ENCODE measurements at regions not wholly inside any gene's neighbourhood (a gene's known extent, or its start where the extent isn't known, plus 50 kb on each side); places are given as distances from the start of the nearest gene placed in this dataset.
A peak's percentile ranks its signal among the peaks of the same experiment; 100 is the strongest.

GRCh38 chr3:184761976-184762375 lies 50.0 kb upstream of the VPS8 start:
- POLR2A ChIA-PET, result no interaction called here
- H3K4me1 Mint-ChIP-seq, result peaks cover 0 to 20% (median under 1%) of the 10 kb centered on the region in 4 donors
- no peaks in the 10 kb centered on the region for H3K36me3 Mint-ChIP-seq
- DNase-seq (no peak), ATAC-seq (no peak)
- H3K9me3 Mint-ChIP-seq, result no peaks in the 10 kb centered on the region
- H3K4me3 Mint-ChIP-seq, result no peak overlapping the region
- H3K27ac Mint-ChIP-seq, result peak overlapping the region in 1 of 10 donors; percentile 17
- H3K27me3 Mint-ChIP-seq, result peaks cover 1 to 12% (median 7%) of the 10 kb centered on the region in 5 donors
